Liver (tissue), 7 donors: ENCODE measurements at regions not wholly inside any gene's neighbourhood (a gene's known extent, or its start where the extent isn't known, plus 50 kb on each side); places are given as distances from the start of the nearest gene placed in this dataset.

Source experiments
- DNase-seq: peaks from one replicate; pipeline ENCODE4 v3.0.0-alpha.2; 2017; ENCODE audit warnings: low spot score
- H3K27ac ChIP-seq, 2 donors: one replicate each; pipeline ENCODE4 v1.7.0; 2013; ENCODE audit warnings: inconsistent platforms in 2 of 2, low read length in 2 of 2, control low read depth in 1 of 2, low read depth in 1 of 2, mild to moderate bottlenecking in 1 of 2
- H3K27me3 ChIP-seq, 4 donors: one replicate each; pipeline versions ENCODE4 v1.6.1 to v1.7.0; 2013; ENCODE audit warnings: low read length in 3 of 4, inconsistent platforms in 1 of 4, mild to moderate bottlenecking in 1 of 4, moderate library complexity in 1 of 4; ENCODE audit not compliant: control insufficient read depth in 4 of 4, insufficient read depth in 4 of 4
- H3K36me3 ChIP-seq, 4 donors: one replicate each; pipeline versions ENCODE4 v1.6.1 to v1.7.0; 2013; ENCODE audit warnings: low read length in 3 of 4, mild to moderate bottlenecking in 3 of 4, low read depth in 1 of 4, moderate library complexity in 1 of 4; ENCODE audit not compliant: control insufficient read depth in 4 of 4, insufficient read depth in 3 of 4
- H3K4me1 ChIP-seq, 4 donors: one replicate each; pipeline versions ENCODE4 v1.6.1 to v1.7.0; 2013; ENCODE audit warnings: low read length in 3 of 4, mild to moderate bottlenecking in 3 of 4, moderate library complexity in 1 of 4; ENCODE audit not compliant: control insufficient read depth in 4 of 4, insufficient read depth in 4 of 4
- H3K4me3 ChIP-seq, 3 donors: one replicate each; pipeline versions ENCODE4 v1.6.1 to v1.7.0; 2013; ENCODE audit warnings: low read length in 3 of 3, control low read depth in 1 of 3, low read depth in 1 of 3, mild to moderate bottlenecking in 1 of 3
- H3K9ac ChIP-seq, 2 donors: one replicate each; pipeline ENCODE4 v1.7.0; 2013; ENCODE audit warnings: low read length in 2 of 2, mild to moderate bottlenecking in 2 of 2, moderate library complexity in 2 of 2, control low read depth in 1 of 2, low read depth in 1 of 2
- H3K9me3 ChIP-seq, 4 donors: one replicate each; pipeline versions ENCODE4 v1.6.1 to v1.7.0; 2013; ENCODE audit warnings: low read length in 3 of 4; ENCODE audit not compliant: control insufficient read depth in 4 of 4
- ATF3 ChIP-seq: IDR thresholded peaks from 2 replicates; pipeline ENCODE4 v1.6.1; 2016; ENCODE audit warnings: antibody characterized with exemption
- CTCF ChIP-seq: fragments of 150-350 bp; IDR thresholded peaks from 2 replicates; pipeline ENCODE4 v1.5.1; 2017; ENCODE audit warnings: improper control_type of control experiment, low read depth, low read length; ENCODE audit not compliant: missing input control
- EGR1 ChIP-seq, 2 donors: IDR thresholded peaks; 2 replicates each; pipeline ENCODE4 v1.6.1; 2016 to 2018; ENCODE audit warnings: antibody characterized with exemption in 2 of 2, low read depth in 2 of 2
- FOXA1 ChIP-seq: IDR thresholded peaks from 2 replicates; pipeline ENCODE4 v1.6.1; 2016; ENCODE audit warnings: antibody characterized with exemption
- FOXA2 ChIP-seq: IDR thresholded peaks from 2 replicates; pipeline ENCODE4 v1.6.1; 2016; ENCODE audit warnings: antibody characterized with exemption
- GABPA ChIP-seq, 2 donors: IDR thresholded peaks in 1 of 2; conservative IDR thresholded peaks in 1 of 2; 2 replicates each; pipeline ENCODE4 v1.6.1; 2016; ENCODE audit warnings: antibody characterized with exemption in 2 of 2, mild to moderate bottlenecking in 1 of 2, moderate library complexity in 1 of 2
- HNF4A ChIP-seq, 2 donors: conservative IDR thresholded peaks; 2 replicates each; pipeline ENCODE4 v1.6.1; 2016; ENCODE audit warnings: antibody characterized with exemption in 2 of 2, mild to moderate bottlenecking in 2 of 2
- HNF4G ChIP-seq: IDR thresholded peaks from 2 replicates; pipeline ENCODE4 v1.6.1; 2016; ENCODE audit warnings: antibody characterized with exemption
- JUND ChIP-seq, 2 donors: IDR thresholded peaks; 2 replicates each; pipeline ENCODE4 v1.6.1; 2016; ENCODE audit warnings: antibody characterized with exemption in 2 of 2
- MAX ChIP-seq: IDR thresholded peaks from 2 replicates; pipeline ENCODE4 v1.6.1; 2016; ENCODE audit warnings: antibody characterized with exemption
- NR2F2 ChIP-seq: IDR thresholded peaks from 2 replicates; pipeline ENCODE4 v1.6.1; 2016; ENCODE audit warnings: antibody characterized with exemption
- RAD21 ChIP-seq, 2 donors: IDR thresholded peaks; 2 replicates each; pipeline ENCODE4 v1.6.1; 2016; ENCODE audit warnings: antibody characterized with exemption in 2 of 2, mild to moderate bottlenecking in 2 of 2
- REST ChIP-seq: IDR thresholded peaks from 2 replicates; pipeline ENCODE4 v1.6.1; 2016; ENCODE audit warnings: antibody characterized with exemption, mild to moderate bottlenecking
- RXRA ChIP-seq, 2 donors: IDR thresholded peaks; 2 replicates each; pipeline ENCODE4 v1.6.1; 2017 to 2018; ENCODE audit warnings: antibody characterized with exemption in 2 of 2, mild to moderate bottlenecking in 1 of 2
- SP1 ChIP-seq: IDR thresholded peaks from 2 replicates; pipeline ENCODE4 v1.6.1; 2018; ENCODE audit warnings: antibody characterized with exemption, mild to moderate bottlenecking
- TAF1 ChIP-seq: conservative IDR thresholded peaks from 2 replicates; pipeline ENCODE4 v1.6.1; 2016; ENCODE audit warnings: antibody characterized with exemption, mild to moderate bottlenecking
- YY1 ChIP-seq: IDR thresholded peaks from 2 replicates; pipeline ENCODE4 v1.6.1; 2016; ENCODE audit warnings: antibody characterized with exemption, mild to moderate bottlenecking
- ZBTB33 ChIP-seq: IDR thresholded peaks from 2 replicates; pipeline ENCODE4 v1.6.1; 2016; ENCODE audit warnings: antibody characterized with exemption
- donor health status: healthy.
- donor health status: healthy.
- donor health status: healthy.
- donor health status: healthy.

- H3K27me3 ChIP-seq, result no peaks in the 10 kb centered on the region
- H3K36me3 ChIP-seq, result no peaks in the 10 kb centered on the region
- H3K4me3 ChIP-seq, result no peak overlapping the region
- no peaks in the 10 kb centered on the region for H3K9me3 ChIP-seq
- TF ChIP-seq ATF3 (no peak), FOXA2 (no peak), CTCF (no peak), JUND (IDR thresholded peaks at IDR 0.05) (no peak), RAD21 (IDR thresholded peaks at IDR 0.05) (no peak), HNF4A (conservative IDR thresholded peaks at IDR 0.05) (no peak), REST (no peak), YY1 (no peak), TAF1 (no peak), MAX (no peak), RXRA (IDR thresholded peaks at IDR 0.05) (no peak), ZBTB33 (no peak), NR2F2 (no peak), GABPA (IDR thresholded peaks at IDR 0.05 in 1 of 2, conservative IDR thresholded peaks at IDR 0.05 in 1 of 2) (no peak), FOXA1 (no peak), HNF4G (no peak), SP1 (no peak), EGR1 (IDR thresholded peaks at IDR 0.05; ENCODE audit: low read depth in 2 of 2) (no peak)
- H3K9ac ChIP-seq, result no peak overlapping the region
- H3K4me1 ChIP-seq, result no peaks in the 10 kb centered on the region
- H3K27ac ChIP-seq, result no peak overlapping the region
- no peak for DNase-seq
Observed at GRCh38 chr13:38103851-38104250, 234.3 kb upstream of the TRPC4 start.

GRCh38 chr13:38099751-38100150 lies 230.2 kb upstream of the TRPC4 start:
- no peaks in the 10 kb centered on the region for H3K27me3 ChIP-seq
- no peak overlapping the region for H3K27ac ChIP-seq
- no peaks in the 10 kb centered on the region for H3K4me1 ChIP-seq
- no peak overlapping the region for H3K9ac ChIP-seq
- DNase-seq, result no peak
- H3K9me3 ChIP-seq, result no peaks in the 10 kb centered on the region
- no peaks in the 10 kb centered on the region for H3K36me3 ChIP-seq
- no peak overlapping the region for H3K4me3 ChIP-seq
- TF ChIP-seq YY1 (no peak), FOXA2 (no peak), MAX (no peak), ATF3 (no peak), HNF4G (no peak), RAD21 (IDR thresholded peaks at IDR 0.05) (no peak), TAF1 (no peak), ZBTB33 (no peak), NR2F2 (no peak), GABPA (IDR thresholded peaks at IDR 0.05 in 1 of 2, conservative IDR thresholded peaks at IDR 0.05 in 1 of 2) (no peak), HNF4A (conservative IDR thresholded peaks at IDR 0.05) (no peak), CTCF (no peak), SP1 (no peak), EGR1 (IDR thresholded peaks at IDR 0.05; ENCODE audit: low read depth in 2 of 2) (no peak)
